Erythroblast (primary cell): ENCODE measurements at regions not wholly inside any gene's neighbourhood (a gene's known extent, or its start where the extent isn't known, plus 50 kb on each side); places are given as distances from the start of the nearest gene placed in this dataset.

Experiments used
- DNase-seq, 2 experiments: peaks; one replicate each; lab custom pipeline; 2025; lab: John Stamatoyannopoulos, UW
- GATA1 ChIP-seq: IDR thresholded peaks from 2 replicates; pipeline ENCODE4 v1.6.1; 2011; ENCODE audit warnings: low read depth, mild to moderate bottlenecking, control low read depth, low read length, moderate library complexity
- POLR2A ChIP-seq: IDR thresholded peaks from 2 replicates; pipeline ENCODE4 v1.6.1; 2011; ENCODE audit warnings: mild to moderate bottlenecking, low read length

DNA sequence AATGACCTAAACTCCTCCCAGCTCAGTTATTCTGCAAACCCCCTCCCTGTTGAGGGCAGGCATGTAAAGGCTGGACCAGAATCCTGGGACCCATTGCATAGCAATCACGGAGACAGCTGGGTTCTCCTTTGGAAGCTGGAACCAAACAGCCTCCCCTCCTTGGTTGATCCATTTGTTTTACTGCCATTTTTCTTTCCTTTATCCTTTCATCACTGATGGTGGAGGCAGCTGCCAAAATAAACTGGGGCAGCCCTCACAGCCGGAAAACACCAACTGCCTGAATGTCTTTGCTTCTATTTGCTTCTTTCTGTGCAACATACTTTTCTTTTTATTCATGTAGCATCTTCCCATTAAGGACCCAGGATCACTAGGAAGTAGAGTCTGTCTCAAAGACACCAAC is 150.0 kb upstream of the SYT13 start:
- no peak for DNase-seq
- no peak for TF ChIP-seq POLR2A
- TF ChIP-seq GATA1: no peak

DNA sequence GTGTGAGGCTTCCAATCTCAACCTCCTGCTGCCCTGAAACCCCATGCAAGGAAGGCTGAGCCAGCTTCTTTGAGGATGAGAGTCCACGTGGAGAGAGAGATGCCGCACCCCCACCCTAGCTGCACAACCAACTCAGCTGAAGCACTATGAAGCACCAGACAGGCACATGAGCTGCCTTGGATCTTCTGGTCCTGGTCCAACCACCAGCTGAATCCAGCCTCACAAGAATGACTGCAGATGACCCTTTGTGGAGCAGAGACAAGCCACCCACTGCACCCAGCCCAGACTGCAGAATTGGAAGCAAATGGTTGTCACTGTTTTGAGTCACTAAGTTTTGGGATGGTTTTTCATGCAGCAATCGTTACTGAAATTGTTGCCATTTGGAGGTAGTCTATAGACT is 149.6 kb upstream of the SYT13 start:
- TF ChIP-seq GATA1: no peak
- TF ChIP-seq POLR2A: no peak
- DNase-seq: no peak

DNA sequence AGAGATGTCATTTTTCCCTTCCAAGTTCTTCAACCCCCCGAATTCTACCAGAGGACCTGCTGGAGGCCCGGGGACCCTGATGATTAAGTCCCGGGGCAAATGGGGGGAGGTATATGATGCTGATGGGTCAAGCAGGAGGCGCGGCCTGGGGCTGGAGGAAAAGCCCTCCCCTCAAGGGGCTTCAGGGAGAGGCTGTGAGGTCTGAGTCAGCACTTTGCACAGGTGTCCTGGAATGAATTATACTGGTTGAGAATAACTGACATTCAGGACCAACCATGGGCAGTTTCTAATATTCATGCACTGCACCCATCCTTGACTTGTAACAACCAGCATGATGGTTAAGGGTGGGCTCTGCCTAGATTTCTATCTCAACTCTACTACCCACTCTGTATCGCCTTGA is 146.8 kb upstream of the SYT13 start:
- DNase-seq: no peak
- TF ChIP-seq POLR2A (no peak), GATA1 (no peak)

DNA sequence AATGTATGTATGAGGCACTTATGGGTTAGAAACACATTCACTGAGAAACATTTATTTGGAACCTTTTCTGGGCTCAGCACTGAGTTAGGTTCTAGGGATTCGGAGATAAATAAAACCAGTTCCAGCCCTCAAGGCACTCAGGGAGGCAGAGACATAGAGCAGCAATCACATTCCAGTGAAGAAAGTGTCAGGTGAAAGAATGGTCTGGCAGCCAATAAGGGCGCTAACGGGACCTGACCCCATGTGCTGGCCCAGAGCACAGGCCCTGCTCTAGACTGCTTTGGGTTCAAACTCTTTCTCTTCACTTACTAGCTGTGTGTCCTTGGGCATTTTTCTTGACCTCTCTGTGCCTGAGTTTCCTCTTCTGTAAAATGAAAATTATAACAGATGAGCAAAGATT is 146.0 kb upstream of the SYT13 start:
- TF ChIP-seq GATA1: no peak
- TF ChIP-seq POLR2A: no peak
- DNase-seq: no peak

DNA sequence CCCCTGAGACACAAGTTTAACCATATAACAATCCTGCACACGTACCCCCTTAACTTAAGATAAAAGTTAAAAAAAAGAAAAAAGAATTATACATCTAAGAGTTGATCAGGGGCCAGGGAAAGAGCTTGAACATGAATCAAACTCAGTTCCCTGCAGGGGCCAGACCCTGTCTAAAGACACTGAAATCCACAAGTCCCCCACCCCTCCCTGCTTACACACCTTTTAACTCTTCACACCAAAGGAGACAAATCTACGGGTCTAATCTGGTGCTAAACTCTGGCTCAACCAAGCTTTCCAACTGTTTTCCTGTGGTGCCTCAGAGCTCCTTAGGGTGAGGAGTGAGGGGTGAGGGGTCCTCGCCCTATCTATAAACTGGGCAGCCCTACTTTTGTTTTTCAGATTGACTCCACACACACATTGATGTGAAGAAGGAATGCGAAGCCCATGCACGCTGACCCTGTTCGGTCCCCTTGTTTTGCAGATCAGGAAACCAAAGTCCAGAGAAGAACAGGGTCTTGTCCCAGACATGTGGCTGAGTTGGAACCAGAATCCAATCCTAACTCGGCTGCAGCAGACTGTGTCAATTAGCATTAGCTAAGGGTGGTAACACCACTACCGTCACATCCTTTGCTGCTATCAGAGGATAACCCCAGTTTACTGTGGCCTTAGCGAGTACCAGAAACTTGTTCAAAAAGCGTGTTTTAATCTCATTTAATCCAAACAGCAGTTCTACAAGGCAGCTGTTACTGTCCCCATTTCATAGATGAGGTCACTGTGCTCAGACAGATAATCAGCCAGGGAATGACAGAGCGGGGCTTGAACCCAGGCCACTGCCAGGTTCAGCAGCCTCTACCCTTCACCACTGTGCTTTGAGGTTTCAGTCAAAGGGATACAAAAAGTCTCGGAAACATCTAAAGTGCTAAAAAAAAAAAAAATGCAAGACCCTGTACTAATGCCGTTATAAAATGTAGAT is 145.2 kb upstream of the SYT13 start:
- TF ChIP-seq GATA1: no peak
- TF ChIP-seq POLR2A: no peak
- DNase-seq: no peak

DNA sequence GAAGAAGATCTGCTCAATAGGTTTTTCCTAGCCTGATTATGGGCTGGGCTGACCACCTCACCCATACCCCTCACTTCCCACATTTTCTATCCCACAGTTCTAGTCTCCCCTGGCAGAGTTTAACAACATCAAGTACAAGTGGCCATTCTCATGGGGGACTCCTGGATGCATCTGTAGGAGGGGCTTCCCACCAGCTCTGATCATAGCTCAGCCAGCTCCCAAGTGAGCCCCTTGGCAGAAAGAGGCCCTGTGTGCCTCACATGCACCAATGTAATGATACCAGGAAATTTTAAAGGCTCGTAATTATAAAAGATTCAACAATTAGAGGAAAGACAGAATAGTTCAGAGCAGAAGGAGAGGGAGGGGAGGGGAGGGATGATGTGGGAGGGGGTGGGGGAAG is 144.2 kb upstream of the SYT13 start:
- TF ChIP-seq GATA1: no peak
- TF ChIP-seq POLR2A: no peak

DNA sequence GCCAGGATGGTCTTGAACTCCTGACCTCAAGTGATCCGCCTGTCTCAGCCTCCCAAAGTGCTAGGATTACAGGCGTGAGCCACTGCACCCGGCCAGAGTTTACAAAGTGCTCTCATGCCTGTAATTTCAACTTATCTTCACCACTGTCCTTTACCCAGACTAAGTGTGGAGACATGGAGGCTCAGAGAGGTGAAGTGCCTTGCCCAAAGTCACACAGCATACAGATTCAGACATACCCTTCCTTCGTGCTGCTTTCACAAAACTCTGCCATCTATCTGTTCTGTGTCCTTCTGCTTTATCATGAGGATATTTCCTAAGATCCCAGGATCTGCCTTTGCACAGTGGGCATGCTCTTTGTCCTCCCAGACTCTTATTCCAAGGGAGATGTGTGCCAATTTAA is 143.6 kb upstream of the SYT13 start:
- no peak for TF ChIP-seq GATA1
- no peak for TF ChIP-seq POLR2A
- DNase-seq: no peak

More for the DNA sequence above, 144.2 kb upstream of the SYT13 start:
- DNase-seq: no peak

DNA sequence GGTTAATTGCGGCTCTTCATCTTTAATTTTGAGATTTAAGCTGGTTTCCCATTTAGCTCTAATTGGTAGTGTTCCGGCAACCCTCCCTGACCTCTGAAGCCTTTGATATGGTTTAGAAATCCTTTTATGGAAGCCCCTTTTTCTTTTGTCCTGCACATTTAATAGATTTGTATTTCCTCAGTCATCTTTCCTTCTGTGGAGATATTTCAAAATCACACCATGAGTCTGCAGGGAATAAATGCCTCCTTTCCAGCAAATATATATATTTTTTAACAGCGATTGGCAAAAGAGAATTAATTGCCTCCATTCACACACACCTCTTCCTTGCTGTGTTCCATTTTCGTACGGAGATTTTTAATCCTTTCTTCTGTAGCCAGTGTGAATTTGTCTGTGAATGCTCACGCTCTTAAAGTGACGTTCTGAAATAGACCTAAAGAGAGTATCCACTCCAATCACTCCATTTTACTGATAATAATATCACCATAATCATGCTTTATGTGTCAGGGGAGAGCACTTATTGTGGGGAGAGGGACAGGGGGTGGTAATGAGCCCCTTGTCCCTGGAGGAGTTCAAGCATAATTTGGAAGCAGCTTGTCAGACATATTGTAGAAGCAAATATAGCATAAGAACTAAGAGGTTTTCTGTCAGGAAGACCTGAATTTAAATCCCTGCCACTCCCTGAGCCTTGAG is 142.5 kb upstream of the SYT13 start:
- TF ChIP-seq GATA1 (no peak), POLR2A (no peak)
- no peak for DNase-seq

DNA sequence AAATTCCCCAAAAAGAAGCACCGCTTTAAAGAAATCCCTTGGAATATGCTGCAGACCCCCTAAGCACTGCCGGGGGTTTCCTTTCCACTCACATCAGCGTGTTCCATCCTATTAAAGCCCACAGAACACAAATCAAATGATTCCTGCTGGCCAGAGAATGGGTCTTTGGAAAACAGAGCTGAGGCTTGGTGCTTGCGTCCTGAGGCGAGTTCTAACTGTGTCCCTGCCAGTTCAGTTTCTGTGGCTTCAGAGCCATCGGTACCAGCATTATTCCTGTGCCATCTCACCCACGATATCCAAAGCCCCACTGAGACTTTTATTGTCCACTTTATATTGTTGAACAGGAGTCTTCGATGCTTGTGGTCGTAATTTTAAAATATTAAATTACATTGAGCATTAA is 142.0 kb upstream of the SYT13 start:
- DNase-seq: no peak
- no peak for TF ChIP-seq POLR2A
- TF ChIP-seq GATA1: no peak

DNA sequence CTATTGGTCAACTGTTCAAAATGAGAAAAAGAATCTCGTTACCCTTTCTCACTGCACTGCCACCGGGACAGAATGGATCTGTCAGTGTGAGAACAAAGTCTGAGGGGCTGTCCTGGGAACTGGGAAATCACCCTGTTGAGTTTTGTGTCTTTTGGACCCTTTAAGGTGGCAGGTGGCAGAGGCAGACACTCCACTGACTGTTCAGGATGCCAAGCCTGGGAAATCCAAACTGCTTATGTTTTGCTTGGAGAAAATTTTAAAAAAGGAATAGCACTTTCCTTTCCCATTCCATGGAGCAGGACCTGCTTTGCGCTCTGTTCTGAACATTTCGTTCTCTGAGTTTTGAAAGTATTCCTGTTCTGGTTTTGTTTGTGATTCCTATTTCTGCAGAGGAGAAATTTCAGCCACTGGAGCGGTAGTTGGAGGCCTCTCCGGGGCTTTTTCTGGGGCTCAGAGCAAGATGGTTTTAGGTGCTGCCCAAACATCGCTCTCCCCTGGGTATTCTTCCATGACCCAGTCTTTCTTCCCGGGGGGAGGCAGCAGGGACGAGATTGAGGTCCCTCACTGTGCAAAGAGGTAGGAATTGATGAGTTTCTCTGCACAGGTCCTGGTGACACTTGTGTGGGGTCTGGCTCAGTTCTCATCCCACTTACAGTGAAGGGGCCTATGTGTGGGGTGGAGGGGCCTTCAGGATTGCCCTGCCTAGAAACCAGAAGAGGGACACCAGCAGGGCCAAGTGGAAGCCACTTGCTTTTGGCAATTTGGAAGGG is 138.5 kb upstream of the SYT13 start:
- no peak for TF ChIP-seq POLR2A
- no peak for TF ChIP-seq GATA1
- no peak for DNase-seq

DNA sequence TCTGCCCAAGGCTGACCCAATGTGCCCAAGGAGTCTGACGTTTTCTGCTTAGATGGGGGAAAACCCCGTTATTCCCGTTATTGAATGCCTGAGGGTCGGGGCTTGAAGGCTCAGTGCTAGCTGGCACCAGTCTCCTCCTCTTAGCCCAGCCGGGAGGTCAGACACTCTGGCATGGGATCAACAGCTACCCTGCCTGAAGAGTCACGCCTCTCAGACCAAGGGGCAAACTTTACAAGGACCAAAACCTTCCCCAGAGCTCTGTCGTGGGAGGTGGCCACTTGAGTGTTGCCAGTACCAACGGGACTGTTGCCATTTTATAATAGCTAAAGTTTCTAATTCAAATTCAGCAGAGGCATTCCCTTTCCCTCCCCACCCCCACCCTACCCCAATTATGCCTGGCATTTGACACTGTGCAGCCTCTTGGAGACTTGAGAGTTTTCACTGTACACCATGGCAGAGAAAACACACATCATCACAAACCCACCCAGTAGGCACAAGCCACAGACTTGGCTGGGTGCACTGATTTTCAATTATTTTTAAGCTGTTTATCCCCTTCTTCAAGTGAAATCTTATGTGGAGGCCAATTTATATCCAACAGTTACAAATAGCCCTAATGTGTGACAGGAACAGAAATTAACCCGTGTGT is 137.5 kb upstream of the SYT13 start:
- no peak for DNase-seq
- TF ChIP-seq POLR2A (no peak), GATA1 (no peak)

DNA sequence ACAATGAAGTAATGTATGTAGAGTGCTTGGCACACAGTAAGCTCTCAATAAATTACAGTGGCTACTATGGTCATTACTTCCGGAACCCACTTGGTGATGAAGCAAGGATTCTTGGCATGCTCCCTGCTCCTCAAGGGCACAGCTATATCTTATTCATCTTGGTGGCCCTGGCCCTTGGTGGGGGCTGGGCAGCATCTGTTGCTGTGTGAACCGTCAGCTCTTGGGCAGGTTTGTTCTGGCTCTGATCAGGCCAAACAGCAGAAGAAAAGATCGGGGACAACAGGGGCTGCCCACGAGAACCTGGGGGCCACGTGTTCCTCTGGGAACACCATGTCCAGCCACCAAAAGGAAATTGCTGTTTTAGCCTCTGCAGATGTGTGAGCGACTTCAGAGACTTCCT is 136.9 kb upstream of the SYT13 start:
- TF ChIP-seq GATA1 (no peak), POLR2A (no peak)

DNA sequence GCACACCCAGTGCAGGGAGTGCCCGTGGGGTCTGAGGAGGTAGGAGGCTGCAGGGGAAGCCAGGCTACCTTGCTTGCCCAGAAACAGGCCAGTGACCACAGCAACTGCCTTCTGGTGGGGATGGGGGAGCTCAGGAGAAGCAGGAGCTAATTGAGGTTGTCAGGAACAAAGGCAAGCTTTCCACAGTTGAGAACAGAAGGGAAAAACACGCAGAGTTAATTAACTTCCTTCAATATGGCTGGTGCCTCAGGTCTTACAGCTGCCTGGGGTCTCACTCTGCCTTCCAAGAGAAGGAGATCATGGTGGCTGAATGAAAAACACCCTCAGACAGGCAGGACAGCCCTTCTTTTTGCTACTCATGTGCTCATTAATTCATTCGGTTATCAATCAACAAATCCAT is 127.9 kb upstream of the SYT13 start:
- no peak for TF ChIP-seq GATA1
- no peak for TF ChIP-seq POLR2A
- no peak for DNase-seq

More for the DNA sequence above, 136.9 kb upstream of the SYT13 start:
- DNase-seq: no peak
